ENCODE measurements at regions not wholly inside any gene's neighbourhood (a gene's known extent, or its start where the extent isn't known, plus 50 kb on each side); places are given as distances from the start of the nearest gene placed in this dataset.

DNA sequence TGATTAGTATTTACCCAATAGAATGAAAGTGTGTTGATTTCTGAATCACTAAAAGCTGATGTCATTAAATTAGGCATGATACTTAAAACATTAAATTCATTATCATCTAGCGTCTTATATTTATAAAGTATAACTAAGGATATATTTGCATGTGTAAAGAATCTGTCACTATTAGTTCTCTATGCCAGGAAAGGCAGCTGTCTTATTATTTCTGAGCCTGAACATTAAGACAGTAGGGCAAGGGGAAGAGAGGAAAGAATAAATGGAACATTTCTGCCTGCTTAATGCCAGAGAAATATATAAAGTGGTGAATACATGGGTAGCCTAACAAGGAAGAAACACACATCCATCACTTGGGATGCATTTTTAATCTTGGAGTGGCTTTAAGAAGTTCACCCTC, 965.1 kb upstream of the TMEM132C start:
- H3K27me3 ChIP-seq (ENCODE audit: insufficient read depth, low read length): peaks cover 3% of the 10 kb centered on the region
- H3K4me1 ChIP-seq (ENCODE audit: insufficient read depth, low read length): peaks cover 7% of the 10 kb centered on the region
- no peak overlapping the region for H3K4me3 ChIP-seq (ENCODE audit: insufficient read depth, low read length)
- H3K27ac ChIP-seq (ENCODE audit: low read depth, low read length): no peak overlapping the region
- no peaks in the 10 kb centered on the region for H3K9me3 ChIP-seq (ENCODE audit: low read depth, low read length)
- no peak for DNase-seq (ENCODE audit: insufficient read length, low spot score, missing footprints)
- no peaks in the 10 kb centered on the region for H4K20me1 ChIP-seq (ENCODE audit: insufficient read depth, low read length)
- H3K4me2 ChIP-seq (ENCODE audit: insufficient read depth, low read length): no peak overlapping the region
- TF ChIP-seq, protein P1, sequence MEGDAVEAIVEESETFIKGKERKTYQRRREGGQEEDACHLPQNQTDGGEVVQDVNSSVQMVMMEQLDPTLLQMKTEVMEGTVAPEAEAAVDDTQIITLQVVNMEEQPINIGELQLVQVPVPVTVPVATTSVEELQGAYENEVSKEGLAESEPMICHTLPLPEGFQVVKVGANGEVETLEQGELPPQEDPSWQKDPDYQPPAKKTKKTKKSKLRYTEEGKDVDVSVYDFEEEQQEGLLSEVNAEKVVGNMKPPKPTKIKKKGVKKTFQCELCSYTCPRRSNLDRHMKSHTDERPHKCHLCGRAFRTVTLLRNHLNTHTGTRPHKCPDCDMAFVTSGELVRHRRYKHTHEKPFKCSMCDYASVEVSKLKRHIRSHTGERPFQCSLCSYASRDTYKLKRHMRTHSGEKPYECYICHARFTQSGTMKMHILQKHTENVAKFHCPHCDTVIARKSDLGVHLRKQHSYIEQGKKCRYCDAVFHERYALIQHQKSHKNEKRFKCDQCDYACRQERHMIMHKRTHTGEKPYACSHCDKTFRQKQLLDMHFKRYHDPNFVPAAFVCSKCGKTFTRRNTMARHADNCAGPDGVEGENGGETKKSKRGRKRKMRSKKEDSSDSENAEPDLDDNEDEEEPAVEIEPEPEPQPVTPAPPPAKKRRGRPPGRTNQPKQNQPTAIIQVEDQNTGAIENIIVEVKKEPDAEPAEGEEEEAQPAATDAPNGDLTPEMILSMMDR (IDR thresholded peaks at IDR 0.05; ENCODE audit: extremely low read depth, low read depth, low read length): no peak
- H3K79me2 ChIP-seq (ENCODE audit: insufficient read depth, low read length): no peaks in the 10 kb centered on the region
- no peaks in the 10 kb centered on the region for H3K36me3 ChIP-seq (ENCODE audit: insufficient read depth, low read length)
- H2AFZ ChIP-seq (ENCODE audit: low read length): no peak overlapping the region

DNA sequence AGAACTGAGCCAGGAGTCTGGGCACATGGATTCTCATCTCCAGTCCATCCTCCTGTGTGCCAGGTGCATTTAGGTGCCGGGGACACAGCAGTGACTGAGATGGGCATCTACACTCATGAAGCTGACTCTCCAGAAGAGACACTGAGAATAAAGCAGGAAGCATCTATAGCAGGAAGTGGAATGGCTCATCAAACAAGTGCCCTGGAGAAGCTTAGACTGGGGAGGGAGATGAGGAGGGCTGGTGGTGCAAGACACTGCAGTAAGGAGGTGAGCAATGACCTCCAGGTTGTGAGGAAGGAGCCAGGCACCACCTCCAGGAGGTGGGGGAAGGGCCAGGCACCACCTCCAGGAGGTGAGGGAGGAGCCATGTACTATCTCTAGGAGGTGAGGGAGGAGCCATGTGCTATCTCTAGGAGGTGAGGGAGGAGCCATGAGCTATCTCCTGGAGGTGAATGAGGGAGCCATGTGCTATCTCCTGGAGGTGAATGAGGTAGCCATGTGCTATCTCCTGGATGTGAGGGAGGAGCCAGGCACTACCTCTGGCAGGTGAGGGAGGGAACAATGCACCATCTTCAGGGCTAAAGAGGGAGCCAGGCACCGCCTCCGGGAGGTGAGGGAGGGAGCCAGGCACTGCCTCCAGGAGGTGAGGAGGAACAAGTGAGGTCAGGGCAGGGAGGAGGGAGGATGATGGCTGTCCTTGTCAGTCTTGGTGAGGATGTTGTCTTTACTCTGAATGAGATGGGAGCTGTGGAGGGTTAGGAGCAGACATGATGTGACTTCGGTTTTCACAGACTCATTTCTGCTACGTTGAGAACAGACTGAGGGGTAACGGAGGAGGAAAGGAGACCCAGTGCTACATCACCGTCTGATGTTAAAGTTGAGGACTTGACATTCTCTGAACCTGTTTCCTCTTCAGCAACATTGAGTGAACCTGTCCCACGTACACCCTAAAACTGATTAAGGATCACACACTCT, 961.9 kb upstream of the TMEM132C start:
- Histone ChIP-seq H3K27ac (ENCODE audit: low read depth, low read length) (no peak overlapping the region), H2AFZ (ENCODE audit: low read length) (no peak overlapping the region), H3K36me3 (ENCODE audit: insufficient read depth, low read length) (no peaks in the 10 kb centered on the region), H3K4me3 (ENCODE audit: insufficient read depth, low read length) (no peak overlapping the region), H3K9me3 (ENCODE audit: low read depth, low read length) (no peaks in the 10 kb centered on the region), H4K20me1 (ENCODE audit: insufficient read depth, low read length) (no peaks in the 10 kb centered on the region), H3K4me1 (ENCODE audit: insufficient read depth, low read length) (peaks cover 12% of the 10 kb centered on the region), H3K27me3 (ENCODE audit: insufficient read depth, low read length) (peaks cover 3% of the 10 kb centered on the region), H3K79me2 (ENCODE audit: insufficient read depth, low read length) (no peaks in the 10 kb centered on the region), H3K4me2 (ENCODE audit: insufficient read depth, low read length) (no peak overlapping the region)
- no peak for DNase-seq (ENCODE audit: insufficient read length, low spot score, missing footprints)
- TF ChIP-seq, protein P1 (IDR thresholded peaks at IDR 0.05; ENCODE audit: extremely low read depth, low read depth, low read length): no peak

DNA sequence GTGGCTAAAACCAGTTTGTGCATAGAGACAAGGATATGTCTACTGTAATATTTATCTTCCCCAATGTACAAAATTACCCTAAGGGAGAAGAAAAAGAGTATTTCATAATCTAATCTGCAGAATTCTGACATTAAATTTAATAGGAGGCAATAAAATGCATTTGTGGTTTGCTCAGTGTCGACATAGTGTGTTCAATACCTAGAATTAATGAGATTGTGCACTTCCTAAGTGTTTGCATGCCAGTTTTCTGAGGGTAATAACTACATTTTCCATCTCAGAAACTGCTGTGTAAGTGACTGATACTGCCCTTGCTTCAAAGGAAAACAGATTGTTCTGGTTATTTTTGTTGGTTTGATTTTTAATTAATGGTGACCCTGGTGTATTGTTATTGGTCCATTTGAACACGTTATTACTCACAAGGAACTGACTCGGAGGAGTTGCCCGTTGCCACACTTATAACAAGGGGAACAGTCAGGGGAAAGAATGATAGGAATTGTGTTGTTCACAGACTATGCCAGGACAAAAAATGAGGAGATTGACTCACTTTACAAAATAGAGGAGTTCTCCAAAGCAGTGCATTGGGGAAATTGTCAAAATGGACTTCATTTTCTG, 960.3 kb upstream of the TMEM132C start:
- Histone ChIP-seq H4K20me1 (ENCODE audit: insufficient read depth, low read length) (no peaks in the 10 kb centered on the region), H3K4me2 (ENCODE audit: insufficient read depth, low read length) (peak overlapping the region; percentile 46), H3K9me3 (ENCODE audit: low read depth, low read length) (no peaks in the 10 kb centered on the region), H3K36me3 (ENCODE audit: insufficient read depth, low read length) (no peaks in the 10 kb centered on the region), H3K27ac (ENCODE audit: low read depth, low read length) (no peak overlapping the region), H3K4me1 (ENCODE audit: insufficient read depth, low read length) (peaks cover 12% of the 10 kb centered on the region), H3K27me3 (ENCODE audit: insufficient read depth, low read length) (peaks cover 3% of the 10 kb centered on the region), H3K4me3 (ENCODE audit: insufficient read depth, low read length) (no peak overlapping the region), H2AFZ (ENCODE audit: low read length) (peak overlapping the region; percentile 11), H3K79me2 (ENCODE audit: insufficient read depth, low read length) (no peaks in the 10 kb centered on the region)
- TF ChIP-seq, protein P1 (IDR thresholded peaks at IDR 0.05; ENCODE audit: extremely low read depth, low read depth, low read length): no peak
- no peak for DNase-seq (ENCODE audit: insufficient read length, low spot score, missing footprints)

DNA sequence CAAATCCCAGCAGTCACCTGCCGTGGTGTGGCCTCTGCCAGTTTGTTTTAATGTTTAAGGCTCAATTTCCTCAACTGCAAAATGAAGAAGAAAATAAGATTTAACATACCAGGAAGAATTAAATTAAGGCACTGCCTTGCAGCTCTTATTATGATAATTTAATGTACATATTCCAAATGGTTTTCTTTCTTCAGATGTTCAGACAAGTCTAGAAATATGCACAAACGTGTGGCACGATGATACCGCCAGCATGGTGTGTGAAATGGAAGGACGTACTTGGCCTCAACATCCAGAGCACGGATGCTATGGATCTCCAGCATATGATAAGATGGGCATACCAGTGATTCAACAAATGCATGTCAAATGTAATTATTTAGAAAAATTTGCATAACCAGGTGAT, 959.4 kb upstream of the TMEM132C start:
- DNase-seq (ENCODE audit: insufficient read length, low spot score, missing footprints): no peak
- TF ChIP-seq, protein P1 (IDR thresholded peaks at IDR 0.05; ENCODE audit: extremely low read depth, low read depth, low read length): no peak
- H3K36me3 ChIP-seq (ENCODE audit: insufficient read depth, low read length): no peaks in the 10 kb centered on the region
- H3K27ac ChIP-seq (ENCODE audit: low read depth, low read length): no peak overlapping the region
- no peaks in the 10 kb centered on the region for H3K27me3 ChIP-seq (ENCODE audit: insufficient read depth, low read length)
- H3K79me2 ChIP-seq (ENCODE audit: insufficient read depth, low read length): no peaks in the 10 kb centered on the region
- H3K9me3 ChIP-seq (ENCODE audit: low read depth, low read length): no peaks in the 10 kb centered on the region
- no peaks in the 10 kb centered on the region for H4K20me1 ChIP-seq (ENCODE audit: insufficient read depth, low read length)
- H3K4me1 ChIP-seq (ENCODE audit: insufficient read depth, low read length): peaks cover 12% of the 10 kb centered on the region
- peak overlapping the region; percentile 11 for H2AFZ ChIP-seq (ENCODE audit: low read length)
- H3K4me2 ChIP-seq (ENCODE audit: insufficient read depth, low read length): peak overlapping the region; percentile 46
- H3K4me3 ChIP-seq (ENCODE audit: insufficient read depth, low read length): no peak overlapping the region
